ENCODE measurements at regions not wholly inside any gene's neighbourhood (a gene's known extent, or its start where the extent isn't known, plus 50 kb on each side); places are given as distances from the start of the nearest gene placed in this dataset.
"Not testable (repeated sequence)": the region's sequence is repeated elsewhere in the genome, so short reads cannot be mapped to it uniquely, and the experiment has no call there.

DNA sequence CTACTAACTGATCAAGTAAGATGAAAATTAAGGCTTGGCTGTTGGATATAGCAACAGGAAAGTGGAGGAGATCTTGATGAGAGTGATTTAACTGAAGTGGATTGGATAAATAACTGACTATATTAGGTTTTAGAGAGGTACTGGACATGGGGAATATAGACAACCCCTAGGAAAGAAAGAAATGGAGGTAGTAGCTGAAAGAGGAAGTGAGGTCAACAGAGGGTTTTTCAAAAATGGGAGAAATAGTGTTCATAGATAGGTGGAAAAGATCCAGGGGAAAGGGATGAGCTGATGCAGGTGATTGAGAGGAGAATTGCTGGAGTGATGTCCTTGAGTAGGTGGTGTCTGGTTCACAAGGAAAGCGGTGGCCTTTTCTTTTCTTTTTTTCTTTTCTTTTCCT is 69.9 kb upstream of the PSME4 start:
- Mint-ChIP-seq H3K4me1 (ENCODE audit: low read depth, unreplicated experiment) (peaks cover 7% of the 10 kb centered on the region), H3K4me3 (ENCODE audit: unreplicated experiment) (no peak overlapping the region), H3K9me3 (ENCODE audit: unreplicated experiment) (peaks cover 4% of the 10 kb centered on the region), H3K27me3 (ENCODE audit: unreplicated experiment) (peaks cover 1% of the 10 kb centered on the region), H3K27ac (ENCODE audit: unreplicated experiment) (no peak overlapping the region), H3K36me3 (ENCODE audit: unreplicated experiment) (no peaks in the 10 kb centered on the region)
- no peak for DNase-seq
- TF ChIP-seq, protein P1, sequence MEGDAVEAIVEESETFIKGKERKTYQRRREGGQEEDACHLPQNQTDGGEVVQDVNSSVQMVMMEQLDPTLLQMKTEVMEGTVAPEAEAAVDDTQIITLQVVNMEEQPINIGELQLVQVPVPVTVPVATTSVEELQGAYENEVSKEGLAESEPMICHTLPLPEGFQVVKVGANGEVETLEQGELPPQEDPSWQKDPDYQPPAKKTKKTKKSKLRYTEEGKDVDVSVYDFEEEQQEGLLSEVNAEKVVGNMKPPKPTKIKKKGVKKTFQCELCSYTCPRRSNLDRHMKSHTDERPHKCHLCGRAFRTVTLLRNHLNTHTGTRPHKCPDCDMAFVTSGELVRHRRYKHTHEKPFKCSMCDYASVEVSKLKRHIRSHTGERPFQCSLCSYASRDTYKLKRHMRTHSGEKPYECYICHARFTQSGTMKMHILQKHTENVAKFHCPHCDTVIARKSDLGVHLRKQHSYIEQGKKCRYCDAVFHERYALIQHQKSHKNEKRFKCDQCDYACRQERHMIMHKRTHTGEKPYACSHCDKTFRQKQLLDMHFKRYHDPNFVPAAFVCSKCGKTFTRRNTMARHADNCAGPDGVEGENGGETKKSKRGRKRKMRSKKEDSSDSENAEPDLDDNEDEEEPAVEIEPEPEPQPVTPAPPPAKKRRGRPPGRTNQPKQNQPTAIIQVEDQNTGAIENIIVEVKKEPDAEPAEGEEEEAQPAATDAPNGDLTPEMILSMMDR (IDR thresholded peaks at IDR 0.05; ENCODE audit: partially characterized antibody, unreplicated experiment), result no peak

DNA sequence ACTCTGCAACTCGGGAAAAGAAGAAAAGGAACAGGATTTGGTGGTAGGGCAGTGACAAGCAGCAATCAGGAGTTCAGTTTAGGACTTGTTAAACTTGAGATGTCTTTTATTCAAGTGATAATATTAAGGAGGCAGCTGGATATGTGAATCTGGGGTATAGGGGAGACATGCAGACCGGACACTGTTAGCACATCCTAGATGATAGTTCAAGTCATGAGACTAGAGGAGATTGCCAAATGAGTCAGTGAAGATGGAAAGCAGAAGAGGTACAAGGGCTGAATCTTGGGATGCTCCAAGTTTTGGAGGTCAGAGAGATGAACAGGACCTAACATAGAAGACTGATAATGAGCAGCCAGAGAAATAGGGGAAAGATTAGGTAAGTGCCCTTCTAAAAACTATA is 69.5 kb upstream of the PSME4 start:
- TF ChIP-seq, protein P1 (IDR thresholded peaks at IDR 0.05; ENCODE audit: partially characterized antibody, unreplicated experiment), result no peak
- Mint-ChIP-seq H3K27ac (ENCODE audit: unreplicated experiment) (no peak overlapping the region), H3K4me1 (ENCODE audit: low read depth, unreplicated experiment) (peaks cover 7% of the 10 kb centered on the region), H3K4me3 (ENCODE audit: unreplicated experiment) (no peak overlapping the region), H3K9me3 (ENCODE audit: unreplicated experiment) (peaks cover 4% of the 10 kb centered on the region), H3K36me3 (ENCODE audit: unreplicated experiment) (no peaks in the 10 kb centered on the region), H3K27me3 (ENCODE audit: unreplicated experiment) (peaks cover 1% of the 10 kb centered on the region)
- no peak for DNase-seq

DNA sequence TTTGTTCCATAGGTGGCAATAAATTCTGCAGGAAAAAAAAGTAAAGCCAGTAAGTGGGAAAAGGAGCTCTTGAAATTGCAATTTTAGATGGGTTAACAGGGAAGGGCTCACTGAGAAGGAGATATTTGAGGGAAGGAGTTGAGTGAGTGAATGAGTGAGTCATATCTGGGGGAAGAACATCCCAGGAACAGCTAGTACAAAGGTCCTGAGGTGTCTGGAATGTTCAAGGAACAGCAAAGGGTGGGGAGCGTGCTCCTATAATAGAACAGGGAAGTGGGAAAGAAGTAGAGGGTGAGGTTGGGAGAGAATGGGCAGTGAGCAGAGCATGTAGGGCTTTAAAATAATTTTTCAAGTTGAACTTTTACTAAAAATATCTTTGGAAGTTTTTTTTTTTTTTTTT is 68.0 kb upstream of the PSME4 start:
- peaks cover 1% of the 10 kb centered on the region for H3K27me3 Mint-ChIP-seq (ENCODE audit: unreplicated experiment)
- TF ChIP-seq, protein P1 (IDR thresholded peaks at IDR 0.05; ENCODE audit: partially characterized antibody, unreplicated experiment), result no peak
- peaks cover 4% of the 10 kb centered on the region for H3K9me3 Mint-ChIP-seq (ENCODE audit: unreplicated experiment)
- H3K36me3 Mint-ChIP-seq (ENCODE audit: unreplicated experiment), result no peaks in the 10 kb centered on the region
- H3K4me1 Mint-ChIP-seq (ENCODE audit: low read depth, unreplicated experiment), result peaks cover 7% of the 10 kb centered on the region
- DNase-seq, result no peak
- no peak overlapping the region for H3K27ac Mint-ChIP-seq (ENCODE audit: unreplicated experiment)
- no peak overlapping the region for H3K4me3 Mint-ChIP-seq (ENCODE audit: unreplicated experiment)

DNA sequence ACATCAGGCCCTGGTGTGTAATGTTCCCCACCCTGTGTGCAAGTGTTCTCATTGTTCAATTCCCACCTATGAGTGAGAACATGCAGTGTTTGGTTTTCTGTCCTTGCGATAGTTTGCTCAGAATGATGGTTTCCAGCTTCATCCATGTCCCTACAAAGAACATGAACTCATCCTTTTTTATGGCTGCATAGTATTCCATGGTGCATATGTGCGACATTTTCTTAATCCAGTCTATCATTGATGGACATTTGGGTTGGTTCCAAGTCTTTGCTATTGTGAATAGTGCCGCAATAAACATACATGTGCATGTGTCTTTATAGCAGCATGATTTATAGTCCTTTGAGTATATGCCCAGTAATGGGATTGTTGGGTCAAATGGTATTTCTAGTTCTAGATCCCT is 60.5 kb upstream of the PSME4 start:
- H3K4me1 Mint-ChIP-seq (ENCODE audit: low read depth, unreplicated experiment); DNase-seq; H3K4me3 Mint-ChIP-seq (ENCODE audit: unreplicated experiment); H3K36me3 Mint-ChIP-seq (ENCODE audit: unreplicated experiment); H3K27me3 Mint-ChIP-seq (ENCODE audit: unreplicated experiment); H3K27ac Mint-ChIP-seq (ENCODE audit: unreplicated experiment); H3K9me3 Mint-ChIP-seq (ENCODE audit: unreplicated experiment): not testable (repeated sequence)

DNA sequence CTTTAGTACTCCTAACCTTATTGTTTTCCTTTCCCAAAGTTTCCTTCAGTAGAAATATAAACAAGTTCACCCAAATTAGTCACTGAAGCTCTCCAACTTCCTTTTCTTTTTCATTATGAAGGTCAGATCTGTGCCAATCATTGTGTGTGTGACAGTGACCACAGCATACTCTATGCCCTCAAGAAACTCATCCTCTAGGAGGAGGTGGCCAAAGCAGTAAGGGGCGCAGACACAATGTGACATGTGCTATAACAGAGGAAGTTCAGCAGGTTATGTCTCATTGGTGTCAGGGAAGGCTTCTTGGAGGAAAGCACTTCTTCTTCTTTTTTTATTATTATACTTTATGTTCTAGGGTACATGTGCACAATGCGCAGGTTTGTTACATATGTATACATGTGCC is 60.0 kb upstream of the PSME4 start:
- no peak for DNase-seq
- TF ChIP-seq, protein P1 (IDR thresholded peaks at IDR 0.05; ENCODE audit: partially characterized antibody, unreplicated experiment), result no peak
- Mint-ChIP-seq H3K4me3 (ENCODE audit: unreplicated experiment) (no peak overlapping the region), H3K27me3 (ENCODE audit: unreplicated experiment) (no peaks in the 10 kb centered on the region), H3K4me1 (ENCODE audit: low read depth, unreplicated experiment) (no peaks in the 10 kb centered on the region), H3K36me3 (ENCODE audit: unreplicated experiment) (peaks cover 4% of the 10 kb centered on the region), H3K27ac (ENCODE audit: unreplicated experiment) (no peak overlapping the region), H3K9me3 (ENCODE audit: unreplicated experiment) (peaks cover 2% of the 10 kb centered on the region)

DNA sequence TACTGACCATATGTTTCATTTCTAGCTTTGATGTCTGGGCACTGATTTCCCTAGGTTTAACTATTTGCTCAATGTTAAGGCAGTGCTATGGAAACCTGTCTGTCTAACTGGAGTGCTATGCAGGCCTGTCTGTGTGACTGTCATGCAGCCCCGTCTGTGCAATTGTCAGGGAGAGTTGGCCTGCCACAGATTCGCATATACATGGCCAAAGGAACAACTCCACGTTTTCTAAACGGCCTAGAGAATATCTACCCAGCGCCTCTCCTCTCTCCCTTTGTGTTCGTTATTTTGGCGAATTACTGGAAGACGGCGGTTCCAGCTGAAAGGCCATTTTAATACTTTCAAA is 59.6 kb upstream of the PSME4 start:
- H3K9me3 Mint-ChIP-seq (ENCODE audit: unreplicated experiment), result peaks cover 2% of the 10 kb centered on the region

More for the DNA sequence above, 59.6 kb upstream of the PSME4 start:
- Mint-ChIP-seq H3K27me3 (ENCODE audit: unreplicated experiment) (no peaks in the 10 kb centered on the region), H3K4me1 (ENCODE audit: low read depth, unreplicated experiment) (no peaks in the 10 kb centered on the region), H3K4me3 (ENCODE audit: unreplicated experiment) (no peak overlapping the region), H3K36me3 (ENCODE audit: unreplicated experiment) (peaks cover 7% of the 10 kb centered on the region), H3K27ac (ENCODE audit: unreplicated experiment) (no peak overlapping the region)
- TF ChIP-seq, protein P1 (IDR thresholded peaks at IDR 0.05; ENCODE audit: partially characterized antibody, unreplicated experiment), result no peak
- DNase-seq, result no peak

Data from glutamatergic neuron (in vitro differentiated cells).